ENCODE measurements at regions not wholly inside any gene's neighbourhood (a gene's known extent, or its start where the extent isn't known, plus 50 kb on each side); places are given as distances from the start of the nearest gene placed in this dataset.

- TF ChIP-seq CTCF (IDR thresholded peaks at IDR 0.05) (no peak), POLR2A (IDR thresholded peaks at IDR 0.05) (no peak)
Measured at GRCh38 chr1:177820213-177820612, 149.6 kb downstream of the SEC16B start.

Data from tibial nerve (tissue), 3 donors.